ENCODE measurements at regions not wholly inside any gene's neighbourhood (a gene's known extent, or its start where the extent isn't known, plus 50 kb on each side); places are given as distances from the start of the nearest gene placed in this dataset.
"Not testable (repeated sequence)": the region's sequence is repeated elsewhere in the genome, so short reads cannot be mapped to it uniquely, and the experiment has no call there.

- DNase-seq: no peak
Observed at GRCh38 chr19:28544451-28545261, 668.3 kb downstream of the UQCRFS1 start.

GRCh38 chr19:28543244-28543776 is 669.6 kb downstream of the UQCRFS1 start:
- DNase-seq: no peak

DNA sequence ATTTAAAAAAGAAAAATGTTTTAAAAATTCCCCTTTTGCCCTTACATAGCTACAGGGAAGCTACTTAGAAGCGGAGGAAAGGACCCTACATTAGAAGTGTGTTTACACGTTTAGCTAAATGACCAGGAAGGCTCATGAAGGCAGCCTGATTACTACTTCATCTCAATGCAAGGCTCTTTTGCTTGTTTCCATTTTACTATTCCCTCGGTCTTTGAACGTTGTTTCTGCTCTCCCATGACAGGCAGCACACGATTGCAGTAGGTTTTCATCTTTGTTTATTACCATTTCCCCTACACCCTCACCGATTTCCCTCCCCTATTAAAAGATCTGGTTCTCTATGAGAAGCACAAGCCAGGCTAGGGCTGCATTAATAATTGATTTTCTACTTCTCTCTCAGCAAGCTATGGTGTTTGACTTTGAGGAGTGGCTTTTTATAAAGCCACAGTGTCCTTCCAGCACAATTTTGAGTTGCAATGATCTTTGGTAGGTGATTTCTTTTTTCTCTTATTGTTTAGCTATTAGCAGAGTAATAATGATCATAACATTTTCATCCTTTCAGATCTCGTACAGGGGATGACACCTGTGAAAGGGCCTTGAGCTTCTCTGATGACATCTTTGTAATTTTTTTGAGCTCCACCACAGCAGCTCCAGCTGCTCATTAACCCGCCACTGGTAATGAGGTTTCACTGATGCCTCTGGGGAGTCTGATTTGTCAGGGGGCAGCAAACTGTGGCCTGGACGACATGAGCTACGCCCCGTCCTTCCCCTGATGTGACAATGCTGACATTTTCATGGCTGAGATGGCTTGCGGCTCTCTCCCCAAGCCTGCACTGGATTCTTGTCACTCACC is 670.3 kb downstream of the UQCRFS1 start:
- DNase-seq: no peak

DNA sequence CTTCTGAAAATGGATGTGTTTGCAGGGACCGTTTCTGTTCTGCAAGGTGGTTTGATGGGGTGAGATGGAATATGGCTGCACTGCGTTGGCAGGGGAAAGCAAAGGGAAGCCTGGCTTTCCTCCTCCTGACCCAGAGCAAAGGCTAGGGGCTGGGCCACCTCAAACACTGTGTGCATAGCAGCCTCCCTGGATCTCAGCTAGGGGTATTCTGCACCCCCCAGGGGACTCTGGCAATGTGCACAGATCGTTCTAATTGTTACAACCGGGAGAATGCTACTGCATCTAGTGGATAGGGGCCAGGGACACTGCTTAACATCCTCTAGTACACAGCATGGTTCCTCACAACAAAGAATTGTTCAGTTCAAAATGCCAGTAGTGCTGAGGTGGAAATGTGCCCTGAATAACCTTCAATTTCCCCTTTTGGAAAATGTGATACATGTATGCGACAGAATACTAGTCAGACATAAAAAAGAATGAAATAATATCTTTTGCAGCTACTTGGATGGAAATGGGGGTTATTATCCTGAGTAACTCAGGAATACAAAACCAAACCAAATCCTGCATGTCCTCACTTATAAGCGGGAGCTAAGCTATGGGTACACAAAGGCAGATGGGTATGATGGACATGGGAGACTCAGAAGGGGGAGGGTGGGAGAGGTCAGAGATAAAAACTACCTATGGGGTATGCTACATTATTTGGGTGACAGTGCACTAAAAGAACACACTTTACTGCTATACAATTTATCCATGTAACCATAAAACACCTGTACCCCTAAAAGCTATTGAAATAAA is 671.2 kb downstream of the UQCRFS1 start:
- DNase-seq: no peak

- no peak for DNase-seq
Observed at GRCh38 chr19:28541029-28541428, 671.9 kb downstream of the UQCRFS1 start.

GRCh38 chr19:28540385-28540784 is 672.6 kb downstream of the UQCRFS1 start:
- not testable (repeated sequence) for DNase-seq

DNA sequence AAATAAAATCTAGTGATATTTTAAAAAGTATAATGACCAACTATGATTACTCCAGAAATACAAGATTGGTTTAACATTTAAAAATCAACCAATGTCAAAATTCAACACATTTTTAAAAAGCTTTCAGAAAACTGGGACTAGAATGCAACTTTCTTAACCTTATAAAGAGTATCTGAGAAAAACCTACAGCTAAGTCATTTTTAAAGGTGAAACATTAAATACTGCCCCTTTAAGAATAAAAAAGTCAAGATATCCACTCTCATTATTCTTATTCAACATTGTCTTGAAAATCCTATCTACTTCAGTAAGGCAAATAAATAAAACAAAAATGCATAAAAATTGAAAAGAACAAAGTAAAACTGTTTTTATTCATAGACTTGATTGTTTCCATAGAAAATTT is 673.2 kb downstream of the UQCRFS1 start:
- no peak for DNase-seq

DNA sequence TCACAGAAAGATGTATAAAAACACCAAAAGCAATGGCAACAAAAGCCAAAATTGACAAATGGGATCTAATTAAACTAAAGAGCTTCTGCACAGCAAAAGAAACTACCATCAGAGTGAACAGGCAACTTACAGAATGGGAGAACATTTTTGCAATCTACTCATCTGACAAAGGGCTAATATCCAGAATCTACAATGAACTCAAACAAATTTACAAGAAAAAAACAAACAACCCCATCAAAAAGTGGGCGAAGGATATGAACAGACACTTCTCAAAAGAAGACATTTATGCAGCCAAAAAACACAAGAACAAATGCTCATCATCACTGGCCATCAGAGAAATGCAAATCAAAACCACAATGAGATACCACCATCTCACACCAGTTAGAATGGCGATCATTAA is 674.4 kb downstream of the UQCRFS1 start:
- DNase-seq: not testable (repeated sequence)

DNA sequence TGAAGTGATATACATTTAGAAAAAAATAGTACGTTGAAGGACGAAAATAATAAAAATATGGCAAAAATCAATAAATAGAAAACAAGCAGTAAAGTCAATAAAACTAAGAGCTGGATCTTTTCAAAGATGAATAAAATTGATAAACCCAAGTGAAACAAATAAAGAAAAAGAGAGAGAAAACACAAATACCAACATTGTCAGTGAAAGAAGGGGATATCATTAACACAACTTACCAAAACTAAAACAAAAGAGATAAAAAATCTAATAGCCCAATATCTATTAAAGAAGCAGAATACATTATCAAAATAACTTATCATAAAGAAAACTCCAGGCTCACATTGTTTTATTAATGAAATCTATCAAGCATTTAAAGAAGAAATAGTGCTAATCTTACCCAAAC is 675.1 kb downstream of the UQCRFS1 start:
- no peak for DNase-seq

DNA sequence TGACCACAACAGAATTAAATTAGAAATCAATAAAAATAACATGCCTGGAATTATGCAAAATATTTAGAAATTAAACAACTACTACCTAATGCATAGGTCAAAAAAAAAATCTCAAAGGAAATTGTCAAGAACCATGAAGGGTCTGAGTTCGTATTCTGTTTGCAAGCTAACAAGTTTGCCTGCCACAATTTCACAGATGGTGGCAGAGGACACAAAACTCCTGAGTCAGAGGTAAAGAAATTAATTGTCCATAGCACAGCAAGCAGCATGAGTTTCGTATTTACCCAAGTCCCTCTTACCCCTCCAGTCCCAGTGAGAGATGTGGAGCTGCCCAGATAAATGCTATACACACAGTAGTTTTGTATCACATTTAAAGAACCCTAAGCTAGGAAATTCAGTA is 675.9 kb downstream of the UQCRFS1 start:
- DNase-seq: no peak

GRCh38 chr19:28535352-28535775 is 677.6 kb downstream of the UQCRFS1 start:
- DNase-seq: no peak

- no peak for DNase-seq
Observed at GRCh38 chr19:28534766-28535351, 678.1 kb downstream of the UQCRFS1 start.

DNA sequence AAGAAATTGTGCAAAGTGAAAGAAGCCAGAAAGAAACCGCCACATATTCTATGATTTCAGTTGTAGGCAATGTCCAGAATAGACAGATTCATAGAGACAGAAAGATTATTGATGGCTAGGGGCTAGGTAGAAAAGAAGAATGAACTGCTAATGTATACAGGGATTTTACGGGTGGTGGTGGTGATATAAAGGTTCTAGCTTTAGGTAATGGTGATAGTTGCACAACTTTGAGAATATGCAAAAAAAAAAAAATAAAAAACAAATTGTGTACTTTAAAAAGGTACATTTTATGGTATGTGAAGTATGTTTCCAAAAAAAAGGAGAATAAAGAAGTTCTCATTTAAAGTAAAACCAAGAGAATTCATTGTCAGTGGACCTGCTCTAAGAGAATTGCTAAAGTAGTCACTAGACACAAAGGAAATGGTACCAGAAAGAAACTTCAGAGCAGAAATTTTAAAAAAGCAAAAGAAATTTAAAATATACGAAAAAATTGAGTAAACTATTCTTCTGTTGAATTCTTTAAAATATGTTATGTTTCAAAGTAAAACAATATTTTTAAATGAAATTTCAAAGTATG is 680.1 kb downstream of the UQCRFS1 start:
- DNase-seq: no peak

DNA sequence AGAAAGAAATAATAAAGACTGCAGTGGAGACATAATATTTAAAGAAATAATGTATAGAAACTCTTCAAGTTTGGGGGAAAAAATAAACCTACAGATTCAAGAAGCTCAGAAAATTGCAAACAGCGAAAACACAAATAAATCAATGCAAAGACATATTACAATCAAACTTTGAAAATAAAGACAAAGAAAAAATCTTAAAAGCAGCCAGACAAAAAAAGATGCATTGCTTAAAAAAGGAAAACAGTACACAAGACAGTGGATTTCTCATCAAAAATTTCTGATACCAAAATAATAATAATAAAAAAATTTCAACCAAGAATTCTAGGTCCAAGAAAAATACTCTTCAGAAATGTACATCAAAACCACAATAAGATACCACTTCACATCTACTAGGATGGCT is 681.0 kb downstream of the UQCRFS1 start:
- DNase-seq: no peak

- DNase-seq: no peak
Observed at GRCh38 chr19:28530406-28531035, 682.4 kb downstream of the UQCRFS1 start.

DNA sequence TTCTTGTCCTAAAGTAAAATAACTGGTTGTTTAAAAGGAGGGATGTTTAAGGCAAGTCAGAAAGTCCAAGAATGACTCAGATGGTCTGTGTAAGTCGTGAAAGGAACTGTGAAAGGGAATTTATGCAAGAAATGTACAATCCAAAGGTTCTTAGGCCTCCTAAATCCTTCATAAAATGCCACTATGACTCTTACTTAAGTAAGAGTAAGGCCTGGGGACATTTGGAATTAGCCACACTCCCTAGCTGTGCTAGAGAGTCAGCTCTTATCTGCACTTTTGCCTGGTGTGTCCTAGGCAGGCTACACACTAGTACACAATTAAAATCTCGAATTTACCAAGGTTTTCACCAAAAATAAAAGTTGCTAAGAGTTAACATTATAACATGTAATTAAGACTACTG is 686.9 kb downstream of the UQCRFS1 start:
- DNase-seq: no peak

GRCh38 chr19:28523619-28524018 is 689.3 kb downstream of the UQCRFS1 start:
- no peak for DNase-seq

GRCh38 chr19:28522545-28522922 is 690.4 kb downstream of the UQCRFS1 start:
- no peak for DNase-seq

GRCh38 chr19:28521614-28522544 is 691.1 kb downstream of the UQCRFS1 start:
- DNase-seq: no peak

GRCh38 chr19:28520998-28521568 is 691.9 kb downstream of the UQCRFS1 start:
- DNase-seq: no peak
